ENCODE measurements at regions not wholly inside any gene's neighbourhood (a gene's known extent, or its start where the extent isn't known, plus 50 kb on each side); places are given as distances from the start of the nearest gene placed in this dataset.

DNA sequence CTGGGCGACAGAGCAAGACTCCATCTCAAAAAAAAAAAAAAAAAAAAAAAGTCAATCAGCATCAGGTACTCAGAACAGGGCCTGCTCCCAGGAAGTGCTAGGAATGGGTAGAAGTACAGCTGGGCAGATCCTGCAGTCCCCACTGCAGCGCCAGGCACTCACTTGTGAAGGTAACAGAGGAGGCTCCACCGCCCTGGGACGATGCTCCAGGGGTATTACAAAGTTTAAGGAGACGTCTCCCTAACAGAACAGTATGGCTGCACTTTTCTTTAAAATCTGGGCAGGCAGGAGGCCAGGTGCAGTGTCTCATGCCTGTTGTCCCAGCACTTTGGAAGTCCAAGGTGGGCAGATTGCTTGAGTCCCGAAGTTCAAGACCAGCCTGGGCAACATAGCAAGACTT is 1449.0 kb downstream of the BRD1 start:
- TF ChIP-seq, protein P1, sequence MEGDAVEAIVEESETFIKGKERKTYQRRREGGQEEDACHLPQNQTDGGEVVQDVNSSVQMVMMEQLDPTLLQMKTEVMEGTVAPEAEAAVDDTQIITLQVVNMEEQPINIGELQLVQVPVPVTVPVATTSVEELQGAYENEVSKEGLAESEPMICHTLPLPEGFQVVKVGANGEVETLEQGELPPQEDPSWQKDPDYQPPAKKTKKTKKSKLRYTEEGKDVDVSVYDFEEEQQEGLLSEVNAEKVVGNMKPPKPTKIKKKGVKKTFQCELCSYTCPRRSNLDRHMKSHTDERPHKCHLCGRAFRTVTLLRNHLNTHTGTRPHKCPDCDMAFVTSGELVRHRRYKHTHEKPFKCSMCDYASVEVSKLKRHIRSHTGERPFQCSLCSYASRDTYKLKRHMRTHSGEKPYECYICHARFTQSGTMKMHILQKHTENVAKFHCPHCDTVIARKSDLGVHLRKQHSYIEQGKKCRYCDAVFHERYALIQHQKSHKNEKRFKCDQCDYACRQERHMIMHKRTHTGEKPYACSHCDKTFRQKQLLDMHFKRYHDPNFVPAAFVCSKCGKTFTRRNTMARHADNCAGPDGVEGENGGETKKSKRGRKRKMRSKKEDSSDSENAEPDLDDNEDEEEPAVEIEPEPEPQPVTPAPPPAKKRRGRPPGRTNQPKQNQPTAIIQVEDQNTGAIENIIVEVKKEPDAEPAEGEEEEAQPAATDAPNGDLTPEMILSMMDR (IDR thresholded peaks at IDR 0.05; ENCODE audit: insufficient read depth, low read depth, low read length, missing control alignments) = no peak
- no peak for DNase-seq (ENCODE audit: low read depth)
- no peak overlapping the region for H3K4me3 ChIP-seq (ENCODE audit: low read length)

DNA sequence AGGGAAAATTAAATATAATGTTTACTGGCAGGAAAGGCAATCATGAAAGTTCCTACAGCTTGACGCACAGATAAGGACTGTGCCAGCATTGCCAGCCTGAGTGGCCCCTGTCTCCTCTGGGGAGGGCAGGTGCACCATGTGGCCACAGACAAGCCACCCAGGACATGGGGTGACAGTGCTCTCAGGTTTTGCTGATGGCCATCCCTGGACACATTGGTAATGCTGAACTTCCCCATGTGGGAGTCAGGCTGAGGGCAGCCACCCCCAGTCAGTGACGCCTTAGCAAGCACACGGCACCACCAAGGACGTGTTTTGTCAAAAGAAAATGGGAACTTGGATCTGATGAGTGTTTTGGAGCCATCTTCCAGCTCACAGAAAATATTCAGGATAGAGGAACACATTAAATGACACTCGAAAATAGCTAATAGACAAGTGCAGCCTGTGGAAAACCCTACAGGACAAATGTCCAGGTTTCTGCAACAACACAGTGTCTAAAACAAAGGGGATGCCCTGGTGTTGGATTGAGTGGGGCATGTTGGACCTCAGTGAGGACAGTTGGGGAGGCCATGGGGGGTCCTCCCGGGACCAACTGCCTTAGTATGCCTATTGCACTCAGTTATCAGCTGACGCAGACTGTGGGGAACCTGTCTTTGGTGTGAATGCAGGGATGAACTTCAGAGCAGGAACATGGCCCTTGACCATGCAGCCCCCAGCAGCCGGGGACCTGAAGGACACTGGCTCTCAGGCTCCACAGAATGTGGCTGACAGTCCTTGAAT is 1450.5 kb downstream of the BRD1 start:
- no peak overlapping the region for H3K4me3 ChIP-seq (ENCODE audit: low read length)
- no peak for DNase-seq (ENCODE audit: low read depth)
- TF ChIP-seq, protein P1 (IDR thresholded peaks at IDR 0.05; ENCODE audit: insufficient read depth, low read depth, low read length, missing control alignments) = no peak

DNA sequence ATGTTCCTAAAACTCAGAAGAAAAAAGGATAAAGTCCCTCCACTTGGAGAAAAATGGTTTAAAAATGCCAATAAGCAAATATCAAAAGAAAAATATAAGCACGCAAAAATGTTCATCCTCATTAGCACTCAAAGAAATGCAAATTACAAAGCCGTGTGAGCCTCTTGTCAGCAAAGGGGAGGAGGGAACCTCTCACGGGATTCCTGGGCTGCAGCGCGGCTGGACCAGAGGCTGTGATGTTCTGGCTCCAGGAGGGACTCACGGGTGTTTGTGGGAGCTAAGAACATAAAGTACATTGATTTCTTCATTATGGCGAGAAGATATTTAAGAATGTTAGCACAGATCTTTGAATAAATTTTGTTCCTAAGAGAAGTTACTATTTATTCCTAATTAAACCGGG is 1451.2 kb downstream of the BRD1 start:
- TF ChIP-seq, protein P1 (IDR thresholded peaks at IDR 0.05; ENCODE audit: insufficient read depth, low read depth, low read length, missing control alignments) = no peak
- H3K4me3 ChIP-seq (ENCODE audit: low read length) = no peak overlapping the region
- DNase-seq (ENCODE audit: low read depth) = no peak

DNA sequence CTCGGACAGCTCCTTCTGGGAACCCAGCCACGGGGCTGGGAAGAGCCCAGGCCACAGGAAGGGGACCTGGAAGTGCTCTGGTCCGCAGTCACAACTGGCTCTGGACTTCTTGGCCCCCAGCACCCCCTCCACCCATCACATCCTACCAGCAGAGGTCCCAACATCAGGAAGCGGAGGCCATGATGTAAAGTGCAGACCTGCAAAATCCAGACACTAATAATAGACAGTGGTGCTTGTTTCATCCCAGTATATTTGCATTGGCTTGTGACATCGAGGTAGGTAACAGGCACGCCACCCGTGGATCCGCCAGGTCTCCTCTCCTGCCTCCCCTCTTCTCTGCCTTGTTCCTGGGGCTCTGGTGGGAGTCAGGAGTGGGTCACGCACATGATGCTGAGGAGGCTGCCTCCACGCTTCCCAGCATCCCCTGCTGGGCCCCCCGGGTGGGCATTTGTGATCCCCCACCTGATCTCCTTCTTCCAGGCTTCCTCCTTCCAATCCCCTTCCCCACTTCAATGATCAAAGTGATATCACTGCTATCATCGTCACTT is 1454.0 kb downstream of the BRD1 start:
- no peak overlapping the region for H3K4me3 ChIP-seq (ENCODE audit: low read length)
- TF ChIP-seq, protein P1 (IDR thresholded peaks at IDR 0.05; ENCODE audit: insufficient read depth, low read depth, low read length, missing control alignments) = no peak
- DNase-seq (ENCODE audit: low read depth) = no peak

DNA sequence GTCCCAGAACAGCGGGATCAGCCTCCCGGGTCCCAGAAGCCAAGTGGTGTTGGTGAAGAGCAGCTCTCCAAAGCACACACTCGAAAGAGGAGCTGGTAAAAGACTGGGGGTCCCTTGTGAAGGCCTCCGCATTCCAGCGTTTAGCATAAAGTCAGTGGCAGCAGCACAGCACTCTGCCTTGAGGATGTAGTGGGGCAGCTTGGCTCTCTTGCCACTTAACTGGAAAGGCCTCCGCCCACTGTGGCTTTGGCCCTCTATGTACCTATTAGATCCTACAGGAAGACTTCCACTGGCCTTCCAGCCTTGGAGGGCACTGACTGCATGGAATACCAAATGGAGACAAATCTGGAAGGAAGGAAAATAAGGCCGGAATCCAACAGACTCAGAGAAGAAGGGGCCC is 1455.3 kb downstream of the BRD1 start:
- no peak overlapping the region for H3K4me3 ChIP-seq (ENCODE audit: low read length)
- TF ChIP-seq, protein P1 (IDR thresholded peaks at IDR 0.05; ENCODE audit: insufficient read depth, low read depth, low read length, missing control alignments) = no peak
- no peak for DNase-seq (ENCODE audit: low read depth)

DNA sequence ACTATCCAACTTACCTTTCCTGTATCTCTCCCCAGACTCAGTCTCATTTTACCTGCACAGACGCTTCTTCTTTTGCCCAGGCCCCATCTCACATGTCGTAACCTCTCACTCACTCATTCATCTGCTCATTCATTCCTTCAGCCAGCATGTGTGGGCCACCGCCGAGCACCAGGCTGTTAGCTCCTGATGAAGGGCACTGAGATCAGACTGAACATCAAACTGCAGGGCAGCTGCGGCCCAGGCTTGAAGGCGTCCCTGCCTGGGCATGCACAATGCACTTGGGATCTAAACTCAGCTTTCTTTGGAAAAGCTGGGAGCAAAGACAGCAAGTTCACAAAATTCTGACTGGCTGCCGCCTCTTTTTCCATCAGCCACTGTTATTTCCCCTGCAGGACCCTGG is 1456.3 kb downstream of the BRD1 start:
- H3K4me3 ChIP-seq (ENCODE audit: low read length) = no peak overlapping the region
- TF ChIP-seq, protein P1 (IDR thresholded peaks at IDR 0.05; ENCODE audit: insufficient read depth, low read depth, low read length, missing control alignments) = no peak
- DNase-seq (ENCODE audit: low read depth) = no peak

All from epithelial cell of esophagus (primary cell).